ENCODE measurements at regions not wholly inside any gene's neighbourhood (a gene's known extent, or its start where the extent isn't known, plus 50 kb on each side); places are given as distances from the start of the nearest gene placed in this dataset.

GRCh38 chr11:106442032-106442431 lies 364.6 kb downstream of the AASDHPPT start:
- CTCF ChIA-PET: no interaction called here

GRCh38 chr11:106446302-106446701 lies 368.8 kb downstream of the AASDHPPT start:
- Histone ChIP-seq H3K4me1 (ENCODE audit: insufficient read depth, low read length, poor library complexity, severe bottlenecking) (no peaks in the 10 kb centered on the region), H3K9me3 (ENCODE audit: low read depth, low read length, poor library complexity, severe bottlenecking) (no peaks in the 10 kb centered on the region), H3K36me3 (ENCODE audit: insufficient read depth, low read length, poor library complexity, severe bottlenecking) (no peaks in the 10 kb centered on the region), H3K27me3 (replicated peaks; ENCODE audit: insufficient read depth, low read depth, low read length, poor library complexity) (peaks cover 6% of the 10 kb centered on the region), H3K4me3 (ENCODE audit: low read depth, low read length, poor library complexity, severe bottlenecking) (no peak overlapping the region), H3K27ac (ENCODE audit: low read depth, low read length, poor library complexity, severe bottlenecking) (no peak overlapping the region)
- TF ChIP-seq EZH2 (IDR thresholded peaks at IDR 0.05; ENCODE audit: borderline replicate concordance, low read depth, low read length, poor library complexity, severe bottlenecking): no peak
- no peak for TF ChIP-seq CTCF (conservative IDR thresholded peaks at IDR 0.05; ENCODE audit: low read depth, low read length)
- intact Hi-C loops (cut with micrococcal nuclease; ENCODE audit: unreplicated experiment): no loop called here
- no TSS peak for BruUV-seq (replicated peaks)
- DNase-seq (ENCODE audit: low spot score): no peak
- ChIA-PET CTCF (no interaction called here), POLR2A (ENCODE audit: low non-redundant PET) (no interaction called here)

More at GRCh38 chr11:106442032-106442431, 364.6 kb downstream of the AASDHPPT start:
- no peak for DNase-seq (ENCODE audit: low spot score)
- H3K4me1 ChIP-seq (ENCODE audit: insufficient read depth, low read length, poor library complexity, severe bottlenecking): no peaks in the 10 kb centered on the region
- no peaks in the 10 kb centered on the region for H3K36me3 ChIP-seq (ENCODE audit: insufficient read depth, low read length, poor library complexity, severe bottlenecking)
- H3K27ac ChIP-seq (ENCODE audit: low read depth, low read length, poor library complexity, severe bottlenecking): no peak overlapping the region
- intact Hi-C loops (cut with micrococcal nuclease; ENCODE audit: unreplicated experiment): no loop called here
- no peak overlapping the region for H3K4me3 ChIP-seq (ENCODE audit: low read depth, low read length, poor library complexity, severe bottlenecking)
- peaks cover 18% of the 10 kb centered on the region for H3K27me3 ChIP-seq (replicated peaks; ENCODE audit: insufficient read depth, low read depth, low read length, poor library complexity)
- POLR2A ChIA-PET (ENCODE audit: low non-redundant PET): no interaction called here
- BruUV-seq (replicated peaks): no TSS peak
- TF ChIP-seq CTCF (conservative IDR thresholded peaks at IDR 0.05; ENCODE audit: low read depth, low read length) (no peak), EZH2 (IDR thresholded peaks at IDR 0.05; ENCODE audit: borderline replicate concordance, low read depth, low read length, poor library complexity, severe bottlenecking) (no peak)
- H3K9me3 ChIP-seq (ENCODE audit: low read depth, low read length, poor library complexity, severe bottlenecking): no peaks in the 10 kb centered on the region

GRCh38 chr11:106446955-106447354 lies 369.5 kb downstream of the AASDHPPT start:
- ChIA-PET CTCF (no interaction called here), POLR2A (ENCODE audit: low non-redundant PET) (no interaction called here)
- no peak overlapping the region for H3K4me3 ChIP-seq (ENCODE audit: low read depth, low read length, poor library complexity, severe bottlenecking)
- no peak for DNase-seq (ENCODE audit: low spot score)
- peaks cover 6% of the 10 kb centered on the region for H3K27me3 ChIP-seq (replicated peaks; ENCODE audit: insufficient read depth, low read depth, low read length, poor library complexity)
- H3K36me3 ChIP-seq (ENCODE audit: insufficient read depth, low read length, poor library complexity, severe bottlenecking): no peaks in the 10 kb centered on the region
- intact Hi-C loops (cut with micrococcal nuclease; ENCODE audit: unreplicated experiment): no loop called here
- H3K9me3 ChIP-seq (ENCODE audit: low read depth, low read length, poor library complexity, severe bottlenecking): no peaks in the 10 kb centered on the region
- H3K27ac ChIP-seq (ENCODE audit: low read depth, low read length, poor library complexity, severe bottlenecking): no peak overlapping the region
- H3K4me1 ChIP-seq (ENCODE audit: insufficient read depth, low read length, poor library complexity, severe bottlenecking): no peaks in the 10 kb centered on the region
- no TSS peak for BruUV-seq (replicated peaks)
- no peak for TF ChIP-seq CTCF (conservative IDR thresholded peaks at IDR 0.05; ENCODE audit: low read depth, low read length)
- no peak for TF ChIP-seq EZH2 (IDR thresholded peaks at IDR 0.05; ENCODE audit: borderline replicate concordance, low read depth, low read length, poor library complexity, severe bottlenecking)

Data from A673 (cell line).